ENCODE measurements at regions not wholly inside any gene's neighbourhood (a gene's known extent, or its start where the extent isn't known, plus 50 kb on each side); places are given as distances from the start of the nearest gene placed in this dataset.
"Not testable (repeated sequence)": the region's sequence is repeated elsewhere in the genome, so short reads cannot be mapped to it uniquely, and the experiment has no call there.

- no peak for DNase-seq (ENCODE audit: low read depth, low spot score)
- in situ Hi-C loops (cut with HindIII; ENCODE audit: low pct_unique_long_range_greater_than_20kb, low sequenced_read_pairs): no loop called here
Observed at GRCh38 chr7:116363637-116364432, 135.7 kb upstream of the CAV2 start.

GRCh38 chr7:116364469-116364868 is 135.1 kb upstream of the CAV2 start:
- DNase-seq (ENCODE audit: low read depth, low spot score): no peak
- in situ Hi-C loops (cut with HindIII; ENCODE audit: low pct_unique_long_range_greater_than_20kb, low sequenced_read_pairs): no loop called here

- no peak for DNase-seq (ENCODE audit: low read depth, low spot score)
- in situ Hi-C loops (cut with HindIII; ENCODE audit: low pct_unique_long_range_greater_than_20kb, low sequenced_read_pairs): no loop called here
Observed at GRCh38 chr7:116365797-116366196, 133.7 kb upstream of the CAV2 start.

GRCh38 chr7:116367171-116367813 is 132.2 kb upstream of the CAV2 start:
- in situ Hi-C loops (cut with HindIII; ENCODE audit: low pct_unique_long_range_greater_than_20kb, low sequenced_read_pairs): no loop called here
- DNase-seq (ENCODE audit: low read depth, low spot score): no peak

GRCh38 chr7:116368965-116369364 is 130.6 kb upstream of the CAV2 start:
- no peak for DNase-seq (ENCODE audit: low read depth, low spot score)
- in situ Hi-C loops (cut with HindIII; ENCODE audit: low pct_unique_long_range_greater_than_20kb, low sequenced_read_pairs): no loop called here

GRCh38 chr7:116371536-116371935 is 128.0 kb upstream of the CAV2 start:
- in situ Hi-C loops (cut with HindIII; ENCODE audit: low pct_unique_long_range_greater_than_20kb, low sequenced_read_pairs); DNase-seq (ENCODE audit: low read depth, low spot score): not testable (repeated sequence)

GRCh38 chr7:116373229-116373628 is 126.3 kb upstream of the CAV2 start:
- DNase-seq (ENCODE audit: low read depth, low spot score): not testable (repeated sequence)

GRCh38 chr7:116377721-116378120 is 121.8 kb upstream of the CAV2 start:
- in situ Hi-C loops (cut with HindIII; ENCODE audit: low pct_unique_long_range_greater_than_20kb, low sequenced_read_pairs): no loop called here
- no peak for DNase-seq (ENCODE audit: low read depth, low spot score)

More at GRCh38 chr7:116373229-116373628, 126.3 kb upstream of the CAV2 start:
- in situ Hi-C loops (cut with HindIII; ENCODE audit: low pct_unique_long_range_greater_than_20kb, low sequenced_read_pairs): not testable (repeated sequence)

GRCh38 chr7:116380025-116380424 is 119.5 kb upstream of the CAV2 start:
- no peak for DNase-seq (ENCODE audit: low read depth, low spot score)
- in situ Hi-C loops (cut with HindIII; ENCODE audit: low pct_unique_long_range_greater_than_20kb, low sequenced_read_pairs): no loop called here

- in situ Hi-C loops (cut with HindIII; ENCODE audit: low pct_unique_long_range_greater_than_20kb, low sequenced_read_pairs): no loop called here
- no peak for DNase-seq (ENCODE audit: low read depth, low spot score)
Observed at GRCh38 chr7:116382375-116382774, 117.2 kb upstream of the CAV2 start.

GRCh38 chr7:116384936-116385635 is 114.5 kb upstream of the CAV2 start:
- in situ Hi-C loops (cut with HindIII; ENCODE audit: low pct_unique_long_range_greater_than_20kb, low sequenced_read_pairs): no loop called here
- no peak for DNase-seq (ENCODE audit: low read depth, low spot score)

GRCh38 chr7:116386674-116387073 is 112.9 kb upstream of the CAV2 start:
- in situ Hi-C loops (cut with HindIII; ENCODE audit: low pct_unique_long_range_greater_than_20kb, low sequenced_read_pairs): no loop called here

GRCh38 chr7:116390363-116390762 is 109.2 kb upstream of the CAV2 start:
- DNase-seq (ENCODE audit: low read depth, low spot score): no peak
- in situ Hi-C loops (cut with HindIII; ENCODE audit: low pct_unique_long_range_greater_than_20kb, low sequenced_read_pairs): no loop called here

More at GRCh38 chr7:116386674-116387073, 112.9 kb upstream of the CAV2 start:
- no peak for DNase-seq (ENCODE audit: low read depth, low spot score)

- no peak for DNase-seq (ENCODE audit: low read depth, low spot score)
- in situ Hi-C loops (cut with HindIII; ENCODE audit: low pct_unique_long_range_greater_than_20kb, low sequenced_read_pairs): no loop called here
Observed at GRCh38 chr7:116392806-116393205, 106.7 kb upstream of the CAV2 start.

- DNase-seq (ENCODE audit: low read depth, low spot score): no peak
- in situ Hi-C loops (cut with HindIII; ENCODE audit: low pct_unique_long_range_greater_than_20kb, low sequenced_read_pairs): no loop called here
Observed at GRCh38 chr7:116393654-116394053, 105.9 kb upstream of the CAV2 start.

GRCh38 chr7:116394106-116394505 is 105.4 kb upstream of the CAV2 start:
- no peak for DNase-seq (ENCODE audit: low read depth, low spot score)
- in situ Hi-C loops (cut with HindIII; ENCODE audit: low pct_unique_long_range_greater_than_20kb, low sequenced_read_pairs): no loop called here

- in situ Hi-C loops (cut with HindIII; ENCODE audit: low pct_unique_long_range_greater_than_20kb, low sequenced_read_pairs): no loop called here
- DNase-seq (ENCODE audit: low read depth, low spot score): no peak
Observed at GRCh38 chr7:116395141-116395791, 104.3 kb upstream of the CAV2 start.

GRCh38 chr7:116398672-116399071 is 100.9 kb upstream of the CAV2 start:
- in situ Hi-C loops (cut with HindIII; ENCODE audit: low pct_unique_long_range_greater_than_20kb, low sequenced_read_pairs): no loop called here

More at GRCh38 chr7:116398672-116399071, 100.9 kb upstream of the CAV2 start:
- no peak for DNase-seq (ENCODE audit: low read depth, low spot score)
